MM.1S (cell line): ENCODE measurements at regions not wholly inside any gene's neighbourhood (a gene's known extent, or its start where the extent isn't known, plus 50 kb on each side); places are given as distances from the start of the nearest gene placed in this dataset.
"Not testable (repeated sequence)": the region's sequence is repeated elsewhere in the genome, so short reads cannot be mapped to it uniquely, and the experiment has no call there.

Experiments
- DNase-seq: peaks from one replicate; pipeline ENCODE4 v3.0.0-alpha.2; 2015
- H2AFZ ChIP-seq: fragments of 300-600 bp; sonication (generic); 2 replicates; pipeline ENCODE4 v1.6.0; 2016; ENCODE audit warnings: antibody characterized with exemption, low read length
- H3F3A ChIP-seq: fragments of 300-600 bp; sonication (generic); 2 replicates; pipeline ENCODE4 v1.6.1; 2016; ENCODE audit warnings: mild to moderate bottlenecking, antibody characterized with exemption, low read length, moderate library complexity, mixed read lengths; ENCODE audit not compliant: insufficient read depth
- H3K27ac ChIP-seq: fragments of 300-600 bp; sonication (generic); 2 replicates; pipeline ENCODE4 v1.5.1; 2016; ENCODE audit warnings: mild to moderate bottlenecking, low read length
- H3K27me3 ChIP-seq: fragments of 300-600 bp; sonication (generic); replicated peaks from 2 replicates; pipeline ENCODE4 v1.6.0; 2016; ENCODE audit warnings: low read length; ENCODE audit not compliant: insufficient read depth
- H3K36me3 ChIP-seq: fragments of 300-600 bp; sonication (generic); replicated peaks from 2 replicates; pipeline ENCODE4 v1.6.1; 2016; ENCODE audit warnings: mild to moderate bottlenecking, low read length, mixed read lengths; ENCODE audit not compliant: insufficient read depth
- H3K4me1 ChIP-seq: fragments of 300-600 bp; sonication (generic); 2 replicates; pipeline ENCODE4 v1.6.1; 2016; ENCODE audit warnings: low read length, mixed read lengths
- H3K4me2 ChIP-seq: fragments of 300-600 bp; sonication (generic); 2 replicates; pipeline ENCODE4 v1.6.0; 2016; ENCODE audit warnings: low read depth, low read length
- H3K4me3 ChIP-seq: fragments of 300-600 bp; sonication (generic); 2 replicates; pipeline ENCODE4 v1.5.1; 2016; ENCODE audit warnings: low read length, mixed read lengths
- H3K79me2 ChIP-seq: fragments of 300-600 bp; sonication (generic); 2 replicates; pipeline ENCODE4 v1.6.1; 2016; ENCODE audit warnings: mixed run types, low read length, mixed read lengths
- H3K9ac ChIP-seq: fragments of 300-600 bp; sonication (generic); 2 replicates; pipeline ENCODE4 v1.6.1; 2016; ENCODE audit warnings: low read length, mixed read lengths
- H3K9me2 ChIP-seq: fragments of 300-600 bp; sonication (generic); replicated peaks from 2 replicates; pipeline ENCODE4 v1.6.1; 2016; ENCODE audit warnings: mild to moderate bottlenecking, low read length, mixed read lengths; ENCODE audit not compliant: insufficient read depth
- H3K9me3 ChIP-seq: fragments of 300-600 bp; sonication (generic); replicated peaks from 2 replicates; pipeline ENCODE4 v1.6.1; 2016; ENCODE audit warnings: mild to moderate bottlenecking, low read length, mixed read lengths; ENCODE audit not compliant: insufficient read depth
- H4K20me1 ChIP-seq: fragments of 300-600 bp; sonication (generic); 2 replicates; pipeline ENCODE4 v1.6.1; 2016; ENCODE audit warnings: mild to moderate bottlenecking, low read length, moderate library complexity, mixed read lengths; ENCODE audit not compliant: insufficient read depth
- CTCF ChIP-seq: fragments of 300-600 bp; sonication (generic); IDR thresholded peaks from 2 replicates; pipeline ENCODE4 v1.5.1; 2016; ENCODE audit warnings: antibody characterized with exemption, low read length, mixed read lengths
- EZH2 ChIP-seq: fragments of 300-600 bp; sonication (generic); optimal IDR thresholded peaks from 2 replicates; pipeline ENCODE3; 2017; ENCODE audit warnings: low read depth, mild to moderate bottlenecking, antibody characterized with exemption, low read length, mixed read lengths
- EZH2phosphoT487 ChIP-seq: fragments of 300-600 bp; sonication (generic); IDR thresholded peaks from 2 replicates; pipeline ENCODE4 v1.6.1; 2018; ENCODE audit warnings: antibody characterized with exemption, low read length

- TF ChIP-seq CTCF (no peak), EZH2 (no peak), EZH2phosphoT487 (no peak)
- Histone ChIP-seq H3K4me1 (no peaks in the 10 kb centered on the region), H3K9me2 (no peaks in the 10 kb centered on the region), H4K20me1 (no peaks in the 10 kb centered on the region), H3K9me3 (no peaks in the 10 kb centered on the region), H3K27ac (no peak overlapping the region), H2AFZ (no peak overlapping the region), H3K4me3 (no peak overlapping the region), H3K79me2 (no peaks in the 10 kb centered on the region), H3K9ac (no peak overlapping the region), H3K36me3 (no peaks in the 10 kb centered on the region), H3F3A (no peaks in the 10 kb centered on the region), H3K27me3 (no peaks in the 10 kb centered on the region), H3K4me2 (no peak overlapping the region)
- no peak for DNase-seq
Observed at GRCh38 chr14:55914771-55915170, 203.4 kb upstream of the PELI2 start.

GRCh38 chr14:55915456-55915855 lies 202.8 kb upstream of the PELI2 start:
- H3K9me3 ChIP-seq, result no peaks in the 10 kb centered on the region
- no peaks in the 10 kb centered on the region for H3K36me3 ChIP-seq

GRCh38 chr14:55919800-55920199 lies 198.4 kb upstream of the PELI2 start:
- H3K79me2 ChIP-seq, H3K36me3 ChIP-seq, H3K9ac ChIP-seq, H4K20me1 ChIP-seq, H3K9me3 ChIP-seq, H3K27me3 ChIP-seq, H3K4me2 ChIP-seq, DNase-seq, H3K4me1 ChIP-seq, H3F3A ChIP-seq, H3K9me2 ChIP-seq, H3K4me3 ChIP-seq, H3K27ac ChIP-seq, H2AFZ ChIP-seq: not testable (repeated sequence)

More at GRCh38 chr14:55915456-55915855, 202.8 kb upstream of the PELI2 start:
- H3K9ac ChIP-seq, result no peak overlapping the region
- no peaks in the 10 kb centered on the region for H4K20me1 ChIP-seq
- DNase-seq, result no peak
- no peaks in the 10 kb centered on the region for H3K9me2 ChIP-seq
- H3K79me2 ChIP-seq, result no peaks in the 10 kb centered on the region
- no peak overlapping the region for H3K4me2 ChIP-seq
- no peaks in the 10 kb centered on the region for H3K27me3 ChIP-seq
- no peak overlapping the region for H3K4me3 ChIP-seq
- no peak overlapping the region for H2AFZ ChIP-seq
- no peaks in the 10 kb centered on the region for H3F3A ChIP-seq
- no peaks in the 10 kb centered on the region for H3K4me1 ChIP-seq
- no peak overlapping the region for H3K27ac ChIP-seq
- TF ChIP-seq EZH2, result no peak
- no peak for TF ChIP-seq CTCF
- TF ChIP-seq EZH2phosphoT487, result no peak

DNA sequence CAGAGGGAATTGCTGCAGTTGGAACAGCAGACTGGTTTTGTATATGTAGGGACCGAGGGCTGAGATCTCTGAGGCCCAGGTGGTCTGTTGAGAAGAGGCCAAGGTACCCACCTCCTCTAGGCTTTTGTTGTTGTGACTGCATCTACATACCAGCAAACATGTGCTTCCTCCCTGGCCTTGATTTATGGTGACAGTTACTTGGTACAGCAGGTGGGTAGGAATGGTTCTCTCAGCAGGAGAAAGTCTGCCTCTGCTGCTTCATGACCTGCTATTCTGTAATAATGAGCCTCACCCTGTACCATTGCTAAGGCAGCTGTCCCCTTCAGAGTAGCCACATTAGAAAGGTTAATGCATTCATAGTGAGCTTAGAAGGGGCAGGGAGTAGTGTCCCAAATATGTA lies 196.7 kb upstream of the PELI2 start:
- no peak overlapping the region for H2AFZ ChIP-seq

More for the DNA sequence above, 196.7 kb upstream of the PELI2 start:
- H3K79me2 ChIP-seq, result no peaks in the 10 kb centered on the region
- no peaks in the 10 kb centered on the region for H3K36me3 ChIP-seq
- no peak overlapping the region for H3K9ac ChIP-seq
- no peaks in the 10 kb centered on the region for H3K27me3 ChIP-seq
- TF ChIP-seq EZH2 (no peak), CTCF (no peak), EZH2phosphoT487 (no peak)
- H3F3A ChIP-seq, result no peaks in the 10 kb centered on the region
- no peaks in the 10 kb centered on the region for H3K9me3 ChIP-seq
- H4K20me1 ChIP-seq, result no peaks in the 10 kb centered on the region
- H3K4me1 ChIP-seq, result no peaks in the 10 kb centered on the region
- H3K4me3 ChIP-seq, result no peak overlapping the region
- no peak for DNase-seq
- H3K9me2 ChIP-seq, result no peaks in the 10 kb centered on the region
- H3K27ac ChIP-seq, result no peak overlapping the region
- H3K4me2 ChIP-seq, result no peak overlapping the region
